ENCODE measurements at regions not wholly inside any gene's neighbourhood (a gene's known extent, or its start where the extent isn't known, plus 50 kb on each side); places are given as distances from the start of the nearest gene placed in this dataset.
A peak's percentile ranks its signal among the peaks of the same experiment; 100 is the strongest.
"Not testable (repeated sequence)": the region's sequence is repeated elsewhere in the genome, so short reads cannot be mapped to it uniquely, and the experiment has no call there.

DNA sequence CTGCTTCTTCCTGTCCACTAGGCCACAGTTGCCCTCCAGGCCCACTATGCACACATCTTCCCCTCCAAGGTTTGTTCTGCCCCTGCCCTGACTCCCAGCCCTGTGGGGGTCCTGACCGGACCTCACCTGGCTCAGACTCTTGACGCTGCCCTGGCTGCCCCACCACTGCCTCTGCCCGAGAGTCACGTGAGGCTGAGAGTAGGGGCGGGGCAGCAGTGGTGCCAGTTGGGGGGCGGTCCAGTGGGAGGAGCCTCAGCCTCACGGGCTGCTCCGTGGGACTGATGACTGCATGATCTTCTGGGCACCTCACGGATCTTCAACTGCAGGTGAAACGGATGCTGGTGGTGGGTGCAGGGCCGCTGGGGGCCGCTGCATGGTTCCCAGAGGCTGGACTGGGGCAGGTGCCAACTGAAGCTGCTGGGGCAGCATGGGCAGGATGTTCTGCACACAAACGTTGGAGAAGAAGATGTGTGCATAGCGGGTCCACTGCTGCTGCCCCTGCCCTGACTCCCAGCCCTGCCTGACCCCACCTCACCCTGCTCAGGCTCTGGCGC, 77.6 kb downstream of the HHIPL2 start:
- DNase-seq, result not testable (repeated sequence)

DNA sequence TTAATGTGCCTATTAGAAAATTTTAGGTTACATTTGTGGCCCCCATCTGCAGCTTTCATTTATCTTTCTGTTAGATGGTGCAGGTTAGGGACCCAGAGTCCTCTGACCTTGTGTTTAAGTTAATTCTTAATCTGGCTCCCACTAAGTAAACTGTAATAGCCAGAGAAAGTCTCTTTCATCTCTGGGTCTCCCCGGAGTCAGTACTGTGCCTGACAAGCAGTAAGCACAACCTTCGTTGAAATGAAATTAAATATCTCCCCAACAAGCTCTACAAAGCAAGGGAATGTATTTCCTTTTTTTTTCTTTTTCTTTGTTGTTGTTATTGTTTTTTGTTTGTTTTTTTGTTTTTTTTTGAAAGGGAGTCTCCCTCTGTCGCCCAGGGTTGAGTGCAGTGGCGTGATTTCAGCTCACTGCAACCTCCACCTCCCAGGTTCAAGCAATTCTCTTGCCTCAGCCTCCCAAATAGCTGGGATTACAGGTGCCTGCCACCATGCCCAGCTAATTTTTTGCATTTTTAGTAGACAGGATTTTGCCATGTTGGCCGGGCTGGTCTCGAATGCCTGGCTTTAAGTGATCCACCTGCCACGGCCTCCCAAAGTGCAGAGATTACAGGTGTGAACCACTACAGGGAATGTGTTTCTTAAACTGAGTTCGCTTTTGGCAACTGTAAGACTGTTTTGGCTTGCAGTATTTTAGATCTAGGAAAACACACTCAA, 81.6 kb downstream of the HHIPL2 start:
- no peak for DNase-seq

DNA sequence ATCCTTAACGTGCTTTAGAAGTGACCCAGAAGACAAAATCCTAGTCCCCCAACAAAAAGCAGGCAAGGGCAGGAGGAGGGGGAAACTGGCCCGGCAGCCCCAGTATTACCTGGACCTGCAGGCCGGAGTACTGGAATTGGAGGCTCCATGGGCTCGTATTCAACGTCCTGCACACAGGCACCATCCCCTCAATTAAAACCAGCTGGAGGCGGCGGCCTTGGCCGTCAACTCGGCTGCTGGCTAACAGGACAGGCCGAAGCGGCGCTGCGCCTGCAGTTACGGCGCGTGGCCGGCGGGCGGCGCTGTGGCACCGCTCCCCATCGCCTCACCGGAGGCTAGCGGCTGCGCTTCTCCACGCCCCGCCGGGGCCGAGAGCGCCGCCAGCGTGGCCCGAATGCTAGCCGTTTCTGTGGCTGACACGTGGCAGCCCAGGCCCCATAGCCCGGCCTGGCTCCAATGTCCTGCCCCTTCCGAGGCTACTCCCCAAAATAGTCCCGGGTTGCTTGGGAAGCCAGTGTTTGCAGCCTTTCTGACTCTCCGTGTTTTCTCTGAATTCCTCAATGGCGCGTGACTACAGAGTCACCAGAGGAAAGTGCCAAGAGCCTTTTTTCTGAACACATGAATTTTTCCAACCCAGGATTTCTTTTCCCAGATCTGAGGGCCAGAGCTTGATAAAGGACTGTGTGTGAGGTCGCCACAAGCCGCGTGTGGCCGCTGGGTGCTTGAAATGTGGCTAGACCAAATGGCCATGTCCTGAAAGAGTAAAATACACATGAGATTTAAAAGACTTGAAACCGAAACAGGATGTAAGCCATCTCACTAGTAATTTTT, 82.5 kb downstream of the HHIPL2 start:
- peak; percentile 30 for DNase-seq

DNA sequence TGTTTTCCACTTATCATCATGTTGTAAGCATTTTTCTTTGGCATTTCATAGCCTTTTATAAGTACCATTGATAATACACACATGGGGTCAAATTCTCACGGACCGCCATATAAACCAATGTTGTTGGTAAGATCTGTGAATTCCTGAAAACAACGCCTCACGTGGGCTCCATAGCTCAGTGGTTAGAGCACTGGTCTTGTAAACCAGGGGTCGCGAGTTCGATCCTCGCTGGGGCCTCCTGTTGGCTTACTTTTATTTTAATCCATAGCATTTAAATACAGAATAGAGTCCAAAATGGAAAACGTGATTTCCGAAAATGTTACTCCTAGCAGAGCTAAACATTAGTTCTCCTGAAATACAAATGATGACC, 83.1 kb downstream of the HHIPL2 start:
- DNase-seq, result no peak

DNA sequence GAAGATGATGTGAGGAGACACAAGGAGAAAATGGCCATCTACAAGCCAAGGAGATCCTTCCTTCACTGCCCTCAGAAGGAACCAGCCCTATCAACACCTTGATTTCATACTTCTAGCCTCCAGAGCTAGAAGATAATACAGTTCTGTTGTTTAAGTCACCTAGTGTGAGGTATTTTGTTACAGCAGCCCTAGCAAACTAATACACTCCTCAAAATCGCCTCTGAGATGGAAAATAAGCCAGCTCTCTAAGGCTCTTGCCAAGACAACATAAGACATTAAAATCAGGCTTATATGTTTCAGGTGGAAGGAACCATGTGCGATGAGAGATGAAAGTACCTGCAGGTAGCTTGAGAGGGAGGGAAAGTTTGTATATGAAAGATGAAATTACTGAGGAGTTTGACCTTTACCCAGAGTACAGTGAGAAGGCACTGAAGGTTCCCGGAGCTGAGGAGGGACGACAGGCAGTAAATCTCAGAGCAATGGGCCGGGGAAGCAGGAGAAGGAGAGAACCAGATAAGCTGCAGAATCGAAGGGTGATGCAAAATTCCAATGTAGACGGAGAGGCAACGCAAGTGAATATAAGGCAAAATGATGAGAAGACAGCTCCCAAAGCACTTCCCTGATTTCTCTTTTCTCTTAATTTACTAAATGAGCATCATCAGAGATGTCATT, 84.7 kb downstream of the HHIPL2 start:
- no peak for DNase-seq

DNA sequence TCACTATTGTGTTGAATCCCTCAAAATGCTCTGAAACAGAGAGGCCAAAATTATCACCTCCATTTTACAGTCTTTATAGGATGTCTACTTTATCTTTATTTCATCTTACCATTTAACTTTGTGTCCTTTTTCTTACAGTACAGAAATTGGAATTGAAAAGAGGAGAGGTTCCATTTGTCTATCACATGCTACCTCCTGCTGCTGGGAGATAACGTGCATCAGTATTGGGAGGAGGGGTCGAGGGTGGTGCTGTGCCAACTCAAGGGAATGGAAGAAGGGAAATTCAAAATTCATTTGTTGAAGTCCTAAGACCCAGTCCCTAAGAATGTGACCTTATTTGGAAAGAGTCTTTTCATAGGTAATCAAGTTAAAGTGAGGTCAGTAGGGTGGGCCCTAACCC, 85.3 kb downstream of the HHIPL2 start:
- no peak for DNase-seq

DNA sequence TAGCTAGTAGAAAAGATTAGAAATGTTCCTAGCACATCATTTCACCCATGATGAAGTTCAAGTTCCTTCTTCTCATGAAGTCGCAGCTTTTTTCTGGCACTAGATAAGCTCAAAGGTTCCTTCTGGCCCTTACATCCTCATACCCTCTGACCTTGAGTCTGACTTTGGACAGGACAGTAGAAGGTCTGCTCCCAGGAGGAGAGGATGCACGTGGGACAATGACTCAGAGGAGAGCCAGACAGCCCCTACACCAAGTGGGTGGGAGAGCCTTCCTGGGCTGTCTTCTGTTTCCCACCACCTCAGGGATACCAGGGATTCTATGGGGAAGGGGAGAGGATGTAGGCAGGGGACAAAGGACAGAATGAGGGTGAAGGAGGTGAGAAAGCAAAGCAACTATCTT, 86.0 kb downstream of the HHIPL2 start:
- no peak for DNase-seq

DNA sequence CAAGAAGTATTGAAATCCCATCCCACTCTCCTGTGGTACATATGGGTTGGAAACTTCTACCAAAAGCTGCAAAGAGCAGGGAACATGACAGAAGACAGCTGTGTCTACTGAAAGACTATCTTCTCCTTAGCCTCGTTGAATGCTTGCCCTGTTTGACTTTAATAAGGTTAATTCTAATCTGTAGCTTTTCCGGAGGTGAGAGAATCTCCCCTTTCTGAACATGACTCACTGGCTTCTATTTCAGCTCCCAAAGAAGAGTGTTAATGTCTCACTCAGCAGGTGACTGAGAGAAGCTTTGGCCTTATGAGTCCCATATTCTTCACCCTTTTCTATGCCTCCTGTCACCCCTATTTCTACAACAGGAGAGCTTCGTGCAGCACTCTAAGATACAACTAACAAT, 88.3 kb downstream of the HHIPL2 start:
- DNase-seq, result no peak

DNA sequence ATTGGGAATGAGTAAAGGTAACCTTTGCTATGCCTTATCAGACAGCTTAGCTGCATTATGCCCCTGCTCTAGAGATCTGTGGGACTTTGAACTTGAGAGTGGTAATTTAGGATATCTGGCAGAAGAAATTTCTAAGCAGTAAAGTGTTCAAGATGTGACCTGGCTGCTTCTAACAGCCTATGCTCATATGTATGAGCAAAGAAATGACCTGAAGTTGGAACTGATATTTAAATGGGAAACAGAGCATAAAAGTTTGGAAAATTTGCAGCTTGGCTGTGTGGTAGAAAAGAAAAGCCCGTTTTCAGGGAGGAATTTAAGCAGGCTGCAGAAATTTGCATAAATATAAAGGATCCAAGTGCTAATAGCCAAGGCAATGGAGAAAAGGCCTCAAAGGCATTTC, 90.4 kb downstream of the HHIPL2 start:
- no peak for DNase-seq

DNA sequence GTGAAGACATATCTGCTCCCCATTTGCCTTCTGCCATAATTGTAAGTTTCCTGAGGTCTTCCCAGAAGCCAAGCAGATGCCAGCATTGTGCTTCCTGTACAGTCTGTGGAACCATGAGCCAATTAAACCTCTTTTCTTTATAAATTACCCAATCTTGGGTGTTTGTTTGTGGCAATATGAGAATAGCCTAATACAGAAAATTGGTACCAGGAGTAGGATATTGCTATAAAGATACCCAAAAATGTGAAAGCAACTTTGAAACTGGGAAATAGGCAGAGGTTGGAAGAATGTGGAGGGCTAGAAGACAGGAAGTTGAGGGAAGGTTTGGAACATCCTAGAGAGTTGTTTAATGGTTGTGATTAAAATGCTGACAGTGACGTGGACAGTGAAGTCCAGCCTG, 90.8 kb downstream of the HHIPL2 start:
- DNase-seq, result no peak

DNA sequence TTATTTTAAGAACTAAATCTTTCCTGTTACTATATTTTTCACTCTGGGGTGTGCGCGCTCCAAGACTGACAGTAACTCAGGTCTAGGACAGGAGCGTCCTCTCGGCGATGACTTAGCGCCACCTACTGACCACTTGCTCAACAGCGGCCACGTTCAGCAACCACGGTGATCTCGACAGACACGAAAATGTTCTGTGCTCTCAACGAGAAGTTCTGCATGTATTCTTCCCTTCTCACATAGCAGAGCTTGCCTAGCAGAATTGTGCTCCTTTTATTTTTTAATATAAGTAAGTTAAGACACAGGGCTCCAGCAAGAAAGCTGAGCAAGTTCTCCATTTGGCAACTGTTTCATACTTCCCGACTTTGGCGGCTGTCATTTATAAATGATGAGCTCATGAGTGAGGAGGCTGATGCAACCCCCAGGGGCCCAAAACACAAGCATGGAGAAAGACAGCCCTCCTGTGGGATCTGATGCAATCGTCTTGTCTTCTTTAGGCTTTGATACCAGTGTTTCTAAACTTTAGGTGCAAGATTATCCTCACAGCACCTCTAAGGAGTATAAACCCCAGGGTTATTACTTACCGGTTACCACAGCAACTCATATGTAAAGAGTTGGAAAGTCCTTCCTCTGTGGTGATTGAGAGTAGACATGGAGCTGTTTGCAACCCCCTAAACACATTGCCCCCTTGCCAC, 92.6 kb downstream of the HHIPL2 start:
- peak; percentile 30 for DNase-seq

DNA sequence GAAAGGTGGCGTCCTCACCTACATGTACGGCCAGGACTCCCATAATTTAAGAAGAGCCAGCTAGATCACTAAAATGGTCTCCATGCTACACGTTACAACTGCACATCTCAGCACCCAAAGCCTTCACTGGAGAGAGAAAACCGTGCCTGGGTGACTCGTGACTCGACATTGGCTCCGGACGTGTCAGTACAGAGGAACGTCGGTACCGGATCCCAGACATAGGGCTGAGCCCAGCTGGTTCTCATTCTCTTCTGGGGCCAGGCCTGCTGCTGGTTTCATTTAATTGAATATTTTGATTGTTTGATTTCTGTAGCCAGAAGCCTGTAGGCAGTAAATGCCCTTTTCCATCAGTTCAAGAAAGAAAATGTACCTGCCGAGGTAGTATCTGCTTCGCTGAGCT, 93.1 kb downstream of the HHIPL2 start:
- DNase-seq, result no peak

DNA sequence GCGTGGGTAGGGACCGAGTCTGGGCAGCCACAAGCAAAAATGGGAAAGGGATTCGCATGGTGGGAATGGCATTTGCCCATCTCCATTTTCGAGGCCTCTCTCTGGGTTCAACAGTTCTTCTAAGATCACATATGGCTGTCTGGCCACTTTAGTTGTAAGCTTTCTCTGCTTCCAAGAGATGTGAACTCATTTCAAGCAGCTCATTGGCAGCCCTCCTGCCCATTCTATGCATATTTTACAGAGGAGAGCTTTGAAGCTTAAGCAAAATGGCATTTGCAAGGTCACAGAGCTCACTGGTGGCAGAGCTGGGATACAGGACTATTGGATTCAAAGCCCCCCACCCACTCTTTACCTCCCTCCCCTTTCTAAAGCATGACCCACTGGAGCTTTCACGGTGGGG, 93.7 kb downstream of the HHIPL2 start:
- DNase-seq, result no peak

DNA sequence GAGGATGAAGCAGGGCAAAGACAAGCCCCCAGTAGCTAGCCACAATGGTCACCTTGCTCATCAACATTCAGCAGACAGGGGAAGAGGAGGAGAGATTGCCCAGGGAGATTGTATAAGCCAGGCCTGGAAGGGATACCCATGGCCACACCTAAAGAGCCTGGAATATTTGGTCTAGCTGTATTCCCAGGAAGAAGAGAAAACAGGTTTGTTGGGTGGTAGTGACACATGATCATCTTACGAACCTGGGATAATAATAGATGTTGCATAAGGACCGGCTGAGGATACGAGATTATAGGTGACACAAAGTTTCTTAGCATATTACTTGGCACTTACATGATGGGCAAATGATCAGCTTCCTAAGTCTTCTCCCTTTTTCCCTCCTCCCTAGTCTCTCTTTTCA, 95.9 kb downstream of the HHIPL2 start:
- DNase-seq, result no peak

DNA sequence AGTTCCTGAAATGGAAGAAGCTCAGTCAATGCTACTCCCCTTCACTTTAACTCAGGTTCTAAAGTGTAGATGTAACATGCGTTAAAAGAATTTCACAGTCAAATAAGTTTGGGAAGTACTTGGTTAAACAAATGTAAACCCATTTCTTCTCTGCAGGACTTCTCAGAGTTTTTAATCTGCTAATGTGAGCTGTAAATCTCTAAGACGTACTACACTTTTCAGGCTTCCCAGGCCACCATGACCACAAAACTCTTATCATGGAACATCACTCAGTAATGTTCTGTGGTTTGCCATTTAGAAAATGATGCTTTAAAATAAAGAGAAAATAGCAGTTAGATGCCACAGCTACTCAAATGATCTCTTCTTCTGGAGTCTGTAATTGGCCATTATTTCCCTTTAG, 104.3 kb downstream of the HHIPL2 start:
- no peak for DNase-seq

DNA sequence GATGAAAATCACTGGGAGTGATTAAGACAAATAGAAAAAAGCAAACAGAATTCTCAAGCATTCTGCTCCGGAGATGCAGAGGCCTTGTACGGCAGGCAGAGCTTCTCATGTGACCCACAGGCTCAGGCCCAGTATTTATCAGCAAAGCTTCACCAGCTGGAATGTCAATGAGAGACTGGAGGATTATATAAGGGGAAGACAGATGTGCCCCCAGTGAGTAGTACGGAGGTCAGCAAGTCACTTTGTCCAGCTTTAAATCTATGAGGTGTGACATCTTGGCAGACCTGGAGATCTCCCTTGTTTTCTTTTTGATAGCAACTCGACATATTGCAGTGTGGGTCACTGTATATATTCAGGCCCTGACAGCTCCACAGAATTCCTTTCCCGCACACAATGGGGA, 106.8 kb downstream of the HHIPL2 start:
- DNase-seq, result no peak

DNA sequence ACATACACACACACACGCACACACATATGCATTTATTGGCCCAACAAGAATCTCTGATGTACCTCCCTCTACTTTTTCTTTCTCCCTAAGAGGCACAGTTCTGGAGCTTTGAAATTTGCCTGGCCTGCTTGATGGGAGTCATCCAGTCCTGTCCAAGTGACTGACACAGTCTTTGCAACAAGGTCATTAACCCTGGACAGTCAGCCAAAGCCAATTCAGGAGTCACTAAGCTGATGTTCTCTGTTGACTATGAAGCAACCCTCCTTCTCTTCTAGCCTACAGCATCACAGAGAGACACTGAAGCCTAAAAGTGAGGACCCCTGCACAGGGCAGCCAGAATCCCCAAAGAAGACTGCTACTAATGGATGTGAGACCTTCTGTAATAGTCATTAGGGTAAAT, 123.1 kb downstream of the HHIPL2 start:
- DNase-seq, result no peak

DNA sequence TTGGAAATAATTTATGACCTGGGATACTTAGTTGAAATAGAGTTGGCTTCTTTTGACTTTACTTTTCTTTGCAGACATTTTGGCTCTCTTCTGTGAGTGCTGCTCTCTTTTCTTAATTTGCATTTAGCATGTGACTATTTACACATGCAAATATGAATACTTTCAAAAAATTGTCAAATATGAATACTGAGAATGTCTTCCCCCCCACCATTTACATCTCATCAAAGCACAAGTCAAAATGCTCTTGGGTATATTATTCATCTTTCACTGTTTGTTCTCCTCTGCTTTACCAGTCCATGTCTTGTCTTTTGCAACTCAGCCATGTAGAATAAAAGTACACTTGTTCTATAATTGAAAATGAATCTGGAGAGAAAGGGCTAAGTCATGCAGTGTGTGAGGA, 126.5 kb downstream of the HHIPL2 start:
- DNase-seq, result no peak

DNA sequence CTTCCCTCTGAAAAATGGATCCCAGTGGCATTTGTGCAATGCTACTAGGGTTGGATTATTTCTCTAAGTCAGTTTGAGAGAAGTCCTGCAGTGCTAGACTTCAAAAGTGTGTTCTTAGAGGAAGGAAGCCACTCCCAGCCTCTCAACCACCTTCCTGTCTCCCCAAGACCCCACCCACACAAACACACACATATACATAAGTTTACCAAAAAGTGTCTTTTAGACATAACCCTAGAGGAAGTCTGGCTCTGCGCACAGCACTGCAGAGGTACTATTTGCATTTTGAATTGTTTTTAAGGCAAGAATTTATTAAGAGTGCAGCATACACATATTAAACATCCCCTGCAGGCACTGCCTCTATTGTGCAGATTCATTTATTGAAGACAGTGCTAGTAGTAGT, 127.3 kb downstream of the HHIPL2 start:
- no peak for DNase-seq

DNA sequence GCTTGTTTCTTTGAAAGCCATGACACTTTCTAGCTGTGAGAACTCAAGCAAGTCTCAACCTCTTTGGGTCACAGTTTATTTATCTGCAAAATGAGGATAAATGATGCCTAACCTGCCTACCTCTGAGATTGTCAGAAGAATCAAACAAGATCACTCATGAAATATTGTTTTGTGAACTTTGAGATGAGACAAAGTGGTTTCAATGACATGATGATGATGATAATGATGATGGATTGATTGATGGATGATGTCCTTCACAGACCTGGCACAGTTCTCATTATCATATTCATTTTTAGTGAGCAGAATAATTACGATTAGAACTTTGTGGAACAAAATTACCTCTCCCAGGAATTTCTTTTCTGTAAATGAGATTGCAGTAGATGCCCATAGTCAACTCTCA, 129.2 kb downstream of the HHIPL2 start:
- DNase-seq, result no peak

DNA sequence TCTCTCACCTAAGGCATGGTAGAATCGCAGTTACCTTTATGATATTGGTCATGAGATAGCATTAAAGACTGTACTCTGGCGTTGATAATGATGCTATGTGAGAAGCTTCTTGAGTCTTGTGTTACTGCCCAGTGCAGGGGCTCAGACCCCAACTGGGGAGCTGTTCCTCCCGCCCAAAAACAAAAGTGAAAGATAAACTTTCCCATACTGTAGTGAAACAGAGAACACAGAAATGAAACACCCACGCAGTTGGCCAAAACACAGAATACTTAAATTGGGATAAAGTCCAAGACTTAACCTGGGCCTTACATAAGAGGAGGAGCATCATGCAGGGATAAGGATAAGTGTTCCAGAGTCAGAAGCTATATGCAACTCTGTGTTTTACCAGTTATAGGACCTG, 130.6 kb downstream of the HHIPL2 start:
- DNase-seq, result no peak

DNA sequence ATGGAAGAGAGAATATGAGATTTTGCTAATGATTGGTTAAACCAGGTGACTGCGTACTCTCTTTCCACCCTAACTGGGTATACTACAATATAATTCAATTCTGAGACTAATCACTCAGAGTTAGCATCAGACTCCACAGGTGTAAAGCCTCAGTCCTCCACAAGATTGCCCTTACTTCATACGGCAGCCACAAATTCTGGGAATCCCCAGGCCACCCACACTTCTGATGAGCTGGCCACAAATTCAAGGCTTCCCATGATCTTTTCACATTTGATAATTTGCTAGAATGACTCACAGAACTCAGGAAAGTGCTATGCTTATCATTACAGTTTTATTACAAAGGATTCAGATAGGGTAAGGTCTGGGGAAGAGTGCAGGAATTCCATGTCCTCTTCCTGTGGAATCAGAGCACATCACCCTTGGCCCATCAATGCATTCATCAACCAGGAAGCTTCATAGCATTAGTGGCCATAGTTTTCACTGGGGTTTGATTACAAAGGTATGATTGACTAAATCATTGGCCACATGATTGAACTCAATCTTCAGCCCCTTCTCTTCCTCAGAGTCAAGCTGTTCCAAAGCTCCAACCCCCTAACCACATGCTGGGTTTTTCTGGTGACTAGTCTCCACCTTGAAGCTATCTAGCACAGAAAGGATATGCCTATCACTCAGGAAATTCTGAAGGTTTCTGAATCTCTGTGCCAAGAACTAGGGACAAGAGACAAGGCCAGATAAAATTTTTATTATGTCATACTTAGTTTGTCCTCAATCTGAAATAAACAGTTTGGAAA, 131.7 kb downstream of the HHIPL2 start:
- no peak for DNase-seq
